Esophagus (tissue), 2 donors: ENCODE measurements at regions not wholly inside any gene's neighbourhood (a gene's known extent, or its start where the extent isn't known, plus 50 kb on each side); places are given as distances from the start of the nearest gene placed in this dataset.

Experiments
- H3K27ac ChIP-seq, 2 donors: one replicate each; pipeline ENCODE4 v1.5.1; 2013; ENCODE audit warnings: low read depth in 2 of 2, mild to moderate bottlenecking in 2 of 2, inconsistent platforms in 1 of 2, low read length in 1 of 2, moderate library complexity in 1 of 2
- H3K27me3 ChIP-seq, 2 donors: one replicate each; pipeline ENCODE4 v1.6.1; 2013; ENCODE audit warnings: low read length in 2 of 2, control low read depth in 1 of 2, mild to moderate bottlenecking in 1 of 2; ENCODE audit not compliant: insufficient read depth in 2 of 2, control insufficient read depth in 1 of 2
- H3K36me3 ChIP-seq, 2 donors: one replicate each; pipeline ENCODE4 v1.6.1; 2013; ENCODE audit warnings: low read length in 1 of 2; ENCODE audit not compliant: control insufficient read depth in 2 of 2, insufficient read depth in 2 of 2
- H3K4me1 ChIP-seq, 2 donors: one replicate each; pipeline ENCODE4 v1.6.1; 2013; ENCODE audit warnings: low read length in 1 of 2; ENCODE audit not compliant: control insufficient read depth in 2 of 2, insufficient read depth in 2 of 2
- H3K4me3 ChIP-seq, 2 donors: one replicate each; pipeline ENCODE4 v1.5.1; 2013; ENCODE audit warnings: low read length in 2 of 2, mild to moderate bottlenecking in 2 of 2, low read depth in 1 of 2, moderate library complexity in 1 of 2
- H3K9me3 ChIP-seq, 2 donors: one replicate each; pipeline ENCODE4 v1.6.1; 2013; ENCODE audit warnings: mild to moderate bottlenecking in 2 of 2, low read depth in 1 of 2, low read length in 1 of 2, moderate library complexity in 1 of 2; ENCODE audit not compliant: control insufficient read depth in 2 of 2, insufficient read depth in 1 of 2
- WGBS, 2 donors: extraction: QIAGEN DNeasy Blood & Tissue Kit; methylation state at CpG; one replicate each; pipeline ENCODE4 v1.1.7; 2013; 5-methylcytosine and 5-hydroxymethylcytosine counted together
- donor health status: healthy with polysubstance abuse.
- donor health status: Bipolar disorder and iron deficiency.

GRCh38 chr5:175243441-175243840 lies 200.5 kb downstream of the DRD1 start:
- Histone ChIP-seq H3K36me3 (no peaks in the 10 kb centered on the region), H3K4me1 (no peaks in the 10 kb centered on the region), H3K27me3 (peaks cover 0 to 2% of the 10 kb centered on the region in 2 donors), H3K4me3 (no peak overlapping the region), H3K27ac (no peak overlapping the region), H3K9me3 (no peaks in the 10 kb centered on the region)
- WGBS, 2 donors = 78 to 84% methylated on average over 6 of the region's 6 CpGs

DNA sequence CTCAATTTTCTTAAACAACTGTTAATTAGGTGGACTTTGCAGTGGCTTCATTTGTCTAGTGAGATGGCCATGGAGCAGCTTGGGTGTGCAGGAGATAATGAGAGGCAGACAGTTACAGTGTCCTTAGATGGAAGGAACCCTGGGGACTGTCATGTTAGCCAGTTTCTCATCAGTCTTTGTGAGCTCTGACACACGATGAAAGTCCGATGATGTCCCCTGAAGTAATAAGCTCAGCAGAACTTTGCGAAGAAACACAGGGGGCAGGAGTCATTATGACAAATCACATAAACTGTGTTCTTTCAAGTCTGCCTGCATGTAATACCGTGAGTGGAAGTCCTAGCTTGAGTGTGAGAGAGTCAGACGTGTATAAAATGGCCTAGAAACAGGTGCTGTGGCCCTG lies 201.8 kb downstream of the DRD1 start:
- 85 to 86% methylated on average over 5 of the region's 5 CpGs for WGBS, 2 donors
- H3K4me3 ChIP-seq = no peak overlapping the region
- H3K36me3 ChIP-seq = no peaks in the 10 kb centered on the region
- peaks cover 0 to 2% of the 10 kb centered on the region in 2 donors for H3K27me3 ChIP-seq
- H3K27ac ChIP-seq = no peak overlapping the region
- H3K4me1 ChIP-seq = no peaks in the 10 kb centered on the region
- no peaks in the 10 kb centered on the region for H3K9me3 ChIP-seq

- WGBS, 2 donors = 83% methylated on average over 5 of the region's 5 CpGs
- no peaks in the 10 kb centered on the region for H3K36me3 ChIP-seq
- no peaks in the 10 kb centered on the region for H3K4me1 ChIP-seq
- H3K9me3 ChIP-seq = no peaks in the 10 kb centered on the region
- no peaks in the 10 kb centered on the region for H3K27me3 ChIP-seq
- no peak overlapping the region for H3K4me3 ChIP-seq
- H3K27ac ChIP-seq = no peak overlapping the region
Observed at GRCh38 chr5:175238326-175238725, 205.7 kb downstream of the DRD1 start.

- 79 to 85% methylated on average over 6 of the region's 6 CpGs for WGBS, 2 donors
Observed at GRCh38 chr5:175236176-175236575, 207.8 kb downstream of the DRD1 start.

GRCh38 chr5:175235251-175235960 lies 208.6 kb downstream of the DRD1 start:
- H3K4me1 ChIP-seq = no peaks in the 10 kb centered on the region
- H3K27me3 ChIP-seq = no peaks in the 10 kb centered on the region
- no peak overlapping the region for H3K27ac ChIP-seq
- no peak overlapping the region for H3K4me3 ChIP-seq
- no peaks in the 10 kb centered on the region for H3K36me3 ChIP-seq
- H3K9me3 ChIP-seq = no peaks in the 10 kb centered on the region
- WGBS, 2 donors = 81 to 82% methylated on average over 9 of the region's 9 CpGs

More at GRCh38 chr5:175236176-175236575, 207.8 kb downstream of the DRD1 start:
- Histone ChIP-seq H3K4me3 (no peak overlapping the region), H3K4me1 (no peaks in the 10 kb centered on the region), H3K9me3 (no peaks in the 10 kb centered on the region), H3K27me3 (no peaks in the 10 kb centered on the region), H3K36me3 (no peaks in the 10 kb centered on the region), H3K27ac (no peak overlapping the region)

DNA sequence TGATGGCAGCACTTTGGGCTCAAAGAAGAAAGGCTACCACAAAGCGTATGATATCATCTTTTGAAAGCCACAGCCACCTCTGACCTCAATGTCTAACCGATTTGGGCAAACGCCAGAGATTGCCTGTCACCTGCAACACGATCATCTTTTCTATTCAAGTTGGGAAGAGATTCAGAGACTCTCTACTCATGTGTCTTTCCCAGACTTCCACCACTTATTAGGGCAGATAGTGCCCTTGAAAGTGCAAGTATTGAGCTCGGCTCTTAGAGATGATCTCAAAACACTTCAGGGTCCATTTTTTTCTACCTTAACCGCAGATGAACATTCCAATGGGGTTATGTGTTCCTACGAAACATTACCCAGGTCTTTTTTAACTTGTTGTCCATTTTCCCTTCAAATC lies 213.7 kb downstream of the DRD1 start:
- Histone ChIP-seq H3K27ac (no peak overlapping the region), H3K9me3 (no peaks in the 10 kb centered on the region), H3K36me3 (no peaks in the 10 kb centered on the region), H3K27me3 (no peaks in the 10 kb centered on the region), H3K4me3 (no peak overlapping the region), H3K4me1 (no peaks in the 10 kb centered on the region)
- WGBS, 2 donors = 62 to 74% methylated on average over 7 of the region's 7 CpGs

GRCh38 chr5:175226506-175226905 lies 217.5 kb downstream of the DRD1 start:
- no peaks in the 10 kb centered on the region for H3K27me3 ChIP-seq
- H3K9me3 ChIP-seq = no peaks in the 10 kb centered on the region
- H3K27ac ChIP-seq = no peak overlapping the region
- WGBS, 2 donors = 78 to 84% methylated on average over 1 of the region's 1 CpG
- no peak overlapping the region for H3K4me3 ChIP-seq
- no peaks in the 10 kb centered on the region for H3K4me1 ChIP-seq
- no peaks in the 10 kb centered on the region for H3K36me3 ChIP-seq

DNA sequence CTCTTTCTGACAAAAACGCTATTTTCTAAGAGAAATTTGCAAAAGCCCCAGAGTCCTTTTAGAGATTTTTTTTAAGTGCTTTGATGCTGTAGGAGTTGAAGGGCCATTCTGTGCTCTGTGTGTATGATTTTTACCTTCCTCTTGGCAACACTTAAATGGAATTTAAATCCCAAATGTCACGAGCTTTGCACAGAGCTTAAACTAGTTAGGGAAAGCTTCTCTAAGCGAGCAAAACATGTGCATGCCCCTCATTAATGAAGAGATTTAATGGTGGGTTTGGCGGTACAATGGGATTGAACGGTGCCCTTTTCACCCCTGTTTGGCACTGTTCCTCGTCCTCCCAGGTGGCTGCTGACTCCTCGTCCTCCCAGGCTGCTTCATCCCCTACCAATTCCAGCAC lies 220.7 kb downstream of the DRD1 start:
- Histone ChIP-seq H3K9me3 (no peaks in the 10 kb centered on the region), H3K27me3 (no peaks in the 10 kb centered on the region), H3K27ac (no peak overlapping the region), H3K4me3 (no peak overlapping the region), H3K4me1 (no peaks in the 10 kb centered on the region), H3K36me3 (no peaks in the 10 kb centered on the region)
- 28 to 43% methylated on average over 7 of the region's 7 CpGs for WGBS, 2 donors

DNA sequence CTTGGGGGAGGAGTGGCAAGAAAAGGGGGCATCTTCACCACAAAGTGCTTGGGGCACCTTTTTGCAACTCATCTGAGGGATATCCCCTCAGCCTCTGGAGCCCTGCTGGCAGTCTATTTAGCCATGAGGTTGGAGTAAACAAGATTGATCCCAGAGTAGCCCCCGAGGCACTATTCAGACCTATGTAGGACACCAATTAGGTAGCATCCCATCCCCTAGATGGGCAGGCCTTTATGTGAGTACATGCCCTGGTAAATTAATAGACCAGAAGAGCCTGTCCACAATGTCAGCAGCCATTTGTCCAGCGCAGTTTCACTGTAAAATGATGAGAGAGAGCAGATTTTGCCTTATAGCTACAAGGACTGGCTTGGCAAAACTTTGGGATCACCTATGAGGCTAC lies 221.4 kb downstream of the DRD1 start:
- no peaks in the 10 kb centered on the region for H3K4me1 ChIP-seq
- WGBS, 2 donors = 68 to 84% methylated on average over 2 of the region's 2 CpGs

DNA sequence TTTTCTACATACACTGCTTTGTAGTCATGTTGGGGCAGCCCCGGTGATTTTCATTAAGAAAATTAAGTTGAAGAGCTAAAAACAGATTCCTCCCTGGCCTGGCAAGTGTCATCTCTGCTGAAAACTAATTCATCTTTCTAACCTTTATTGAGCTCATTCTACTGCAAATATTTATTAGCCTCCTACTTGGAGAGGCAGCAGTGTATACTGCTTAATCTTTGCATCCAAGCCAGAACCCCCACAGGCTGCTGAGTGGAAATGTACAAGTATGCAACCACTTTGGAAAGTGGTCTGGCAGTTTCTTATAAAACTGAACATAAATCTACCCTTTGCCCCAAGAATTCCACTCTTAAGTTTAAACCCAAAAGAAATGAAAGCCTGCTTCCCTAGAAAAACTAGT lies 223.4 kb downstream of the DRD1 start:
- H3K9me3 ChIP-seq = no peaks in the 10 kb centered on the region
- no peak overlapping the region for H3K27ac ChIP-seq
- H3K4me3 ChIP-seq = no peak overlapping the region
- 55 to 59% methylated on average over 1 of the region's 1 CpG for WGBS, 2 donors
- H3K27me3 ChIP-seq = no peaks in the 10 kb centered on the region
- H3K36me3 ChIP-seq = no peaks in the 10 kb centered on the region
- H3K4me1 ChIP-seq = peaks cover 0 to 3% of the 10 kb centered on the region in 2 donors

More for the DNA sequence above, 221.4 kb downstream of the DRD1 start:
- Histone ChIP-seq H3K36me3 (no peaks in the 10 kb centered on the region), H3K4me3 (no peak overlapping the region), H3K9me3 (no peaks in the 10 kb centered on the region), H3K27me3 (no peaks in the 10 kb centered on the region), H3K27ac (no peak overlapping the region)
